Skin epidermis (tissue), 12 donors: ENCODE measurements at regions not wholly inside any gene's neighbourhood (a gene's known extent, or its start where the extent isn't known, plus 50 kb on each side); places are given as distances from the start of the nearest gene placed in this dataset.

Experiments
- H3K27ac ChIP-seq, 21 experiments: fragments of 200-600 bp; sonication (generic) in 11 of 21; one replicate each; pipeline ENCODE4 v1.5.0; 2020; ENCODE audit warnings: mild to moderate bottlenecking in 3 of 21, inconsistent platforms in 2 of 21, moderate library complexity in 2 of 21
- H3K4me3 ChIP-seq, 7 experiments: fragments of 200-600 bp; sonication (generic) in 2 of 7; one replicate each; pipeline ENCODE4 v1.5.0; 2020; ENCODE audit warnings: inconsistent platforms in 2 of 7, mild to moderate bottlenecking in 2 of 7, moderate library complexity in 1 of 7

- Histone ChIP-seq H3K4me3 (no peak overlapping the region), H3K27ac (no peak overlapping the region)
Measured at GRCh38 chr5:174832811-174833210, 108.4 kb downstream of the MSX2 start.

DNA sequence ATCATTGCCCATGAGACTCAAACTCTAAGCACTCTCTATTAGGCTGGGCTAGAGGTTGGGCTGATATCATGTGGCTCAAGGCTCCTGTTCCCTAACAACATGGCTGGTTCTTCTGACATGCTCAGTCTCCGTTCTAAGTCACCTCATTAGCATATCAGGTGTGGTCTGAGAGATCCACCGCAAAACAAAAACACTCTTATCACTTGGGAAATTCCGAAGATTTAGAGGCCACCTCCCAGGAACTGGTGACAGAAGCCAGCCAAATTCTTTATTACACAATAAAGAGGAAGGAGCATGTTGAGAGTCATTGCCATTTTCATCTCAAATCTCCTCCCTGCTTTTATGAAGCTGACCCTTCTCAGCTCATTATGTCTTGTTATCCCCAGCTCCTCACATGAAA is 107.6 kb downstream of the MSX2 start:
- Histone ChIP-seq H3K4me3 (no peak overlapping the region), H3K27ac (no peak overlapping the region)

DNA sequence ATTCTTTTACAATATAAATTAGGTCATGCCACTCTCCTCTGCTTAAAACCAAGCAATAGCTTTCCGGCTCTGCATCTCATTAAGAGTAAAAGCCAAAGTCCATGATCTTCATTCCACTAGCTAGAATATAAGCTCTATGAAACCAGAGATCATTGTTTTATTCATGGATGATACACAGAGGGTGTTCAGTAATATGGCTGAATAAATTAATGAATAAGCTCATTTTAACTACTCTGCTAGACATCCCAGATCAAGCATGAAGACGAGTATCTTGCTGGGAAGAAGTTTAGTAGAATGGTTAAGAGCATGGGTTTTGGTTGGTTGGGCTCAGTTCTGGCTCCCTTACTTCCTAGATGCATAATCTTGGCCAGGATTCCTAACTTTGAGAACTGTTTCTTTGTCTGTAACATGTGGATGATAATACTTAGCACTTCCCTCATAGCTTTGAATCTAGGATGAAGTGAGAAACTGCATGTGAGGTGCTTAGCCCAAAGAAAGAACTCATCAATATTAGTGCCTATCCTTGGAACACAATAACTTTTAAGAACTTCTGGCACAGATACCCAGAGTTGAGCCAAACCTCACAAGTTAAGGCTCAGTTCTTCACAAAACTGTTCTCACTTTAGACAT is 106.8 kb downstream of the MSX2 start:
- Histone ChIP-seq H3K27ac (no peak overlapping the region), H3K4me3 (no peak overlapping the region)

GRCh38 chr5:174829511-174829864 is 105.1 kb downstream of the MSX2 start:
- no peak overlapping the region for H3K4me3 ChIP-seq
- peak overlapping the region in 1 of 21 experiments; percentile 66 for H3K27ac ChIP-seq

- peak overlapping the region in 6 of 21 experiments; percentile 8 to 66 (median 22) for H3K27ac ChIP-seq
Measured at GRCh38 chr5:174828804-174829510, 104.6 kb downstream of the MSX2 start.

GRCh38 chr5:174827558-174827957 is 103.2 kb downstream of the MSX2 start:
- H3K27ac ChIP-seq, result peak overlapping the region in 1 of 21 experiments; percentile 23
- H3K4me3 ChIP-seq, result no peak overlapping the region

More at GRCh38 chr5:174828804-174829510, 104.6 kb downstream of the MSX2 start:
- no peak overlapping the region for H3K4me3 ChIP-seq

- Histone ChIP-seq H3K27ac (no peak overlapping the region), H3K4me3 (no peak overlapping the region)
Measured at GRCh38 chr5:174825587-174825986, 101.2 kb downstream of the MSX2 start.

DNA sequence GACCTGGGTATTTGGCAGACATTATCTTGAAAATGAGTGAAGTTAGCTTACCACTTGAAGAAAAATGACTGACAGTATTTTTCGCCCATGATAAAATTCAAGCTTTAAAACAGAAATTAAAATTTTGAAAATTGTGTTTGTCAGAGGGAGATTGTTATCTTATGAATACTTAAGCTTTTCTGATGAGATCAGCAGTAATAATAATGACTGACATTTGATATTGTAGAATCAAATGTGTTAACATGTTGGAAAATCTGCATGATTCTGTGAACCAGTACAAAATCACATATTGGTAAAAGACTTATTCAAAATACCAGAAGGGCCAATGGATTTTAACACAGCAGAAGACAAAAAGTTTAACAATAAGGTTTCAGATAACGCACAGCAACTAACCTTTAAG is 94.0 kb downstream of the MSX2 start:
- no peak overlapping the region for H3K4me3 ChIP-seq

GRCh38 chr5:174817610-174818009 is 93.2 kb downstream of the MSX2 start:
- Histone ChIP-seq H3K4me3 (no peak overlapping the region), H3K27ac (no peak overlapping the region)

More for the DNA sequence above, 94.0 kb downstream of the MSX2 start:
- H3K27ac ChIP-seq, result no peak overlapping the region

DNA sequence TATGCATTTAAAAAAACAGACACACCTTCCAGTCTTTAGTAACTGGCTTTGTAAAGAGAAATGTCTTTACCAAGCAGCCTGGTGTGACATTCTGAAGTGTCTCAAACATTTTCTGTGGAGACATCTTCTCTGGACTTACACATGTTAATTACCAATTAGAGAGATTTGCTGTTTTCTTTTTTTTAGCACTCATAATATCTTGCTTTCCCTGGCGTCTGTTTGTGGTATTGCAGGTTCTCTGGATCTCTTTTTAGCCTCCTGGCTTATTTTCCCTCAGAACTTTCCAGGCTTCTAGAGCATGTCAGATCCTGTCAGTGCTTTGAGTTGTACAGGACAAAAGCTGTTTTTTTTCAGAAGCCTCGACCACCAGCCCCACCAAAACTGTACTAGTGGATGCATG is 92.5 kb downstream of the MSX2 start:
- no peak overlapping the region for H3K4me3 ChIP-seq
- no peak overlapping the region for H3K27ac ChIP-seq

DNA sequence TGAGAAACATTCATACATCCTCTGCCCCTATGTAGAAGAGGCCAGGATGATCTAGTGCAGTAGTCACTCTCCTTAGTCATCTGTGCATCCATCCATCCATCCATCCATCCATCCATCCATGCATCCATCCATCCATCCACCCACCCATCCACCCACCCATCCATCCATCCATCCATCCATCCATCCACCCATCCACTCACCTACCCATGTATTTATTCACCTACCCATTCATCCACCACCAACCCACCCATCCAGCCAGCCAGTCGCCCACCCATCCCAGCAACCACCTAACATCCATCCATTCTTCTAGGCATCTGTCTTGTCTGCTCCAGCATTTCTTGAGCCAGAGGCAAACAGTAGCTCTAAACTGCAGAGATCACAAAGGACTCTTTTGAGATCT is 87.1 kb downstream of the MSX2 start:
- Histone ChIP-seq H3K27ac (no peak overlapping the region), H3K4me3 (no peak overlapping the region)

DNA sequence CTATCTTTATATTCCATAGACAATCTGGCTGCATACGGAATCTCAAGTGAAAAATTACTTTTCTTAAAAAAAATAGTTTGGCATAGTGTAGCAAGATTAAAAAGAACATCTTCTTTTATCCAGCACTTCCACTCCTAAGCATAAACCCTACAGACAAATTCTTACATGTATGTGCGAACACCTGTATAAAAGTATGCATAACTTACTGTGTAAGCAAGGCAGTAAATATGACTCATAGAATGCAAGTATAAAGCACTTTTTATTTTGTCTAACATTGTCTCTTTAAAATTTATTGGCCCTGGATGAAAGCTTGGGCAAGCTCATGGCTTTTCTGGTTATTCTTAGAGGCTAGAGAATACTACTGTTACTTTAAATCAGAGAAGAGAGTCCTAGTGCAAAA is 86.4 kb downstream of the MSX2 start:
- H3K4me3 ChIP-seq, result no peak overlapping the region
- H3K27ac ChIP-seq, result no peak overlapping the region

DNA sequence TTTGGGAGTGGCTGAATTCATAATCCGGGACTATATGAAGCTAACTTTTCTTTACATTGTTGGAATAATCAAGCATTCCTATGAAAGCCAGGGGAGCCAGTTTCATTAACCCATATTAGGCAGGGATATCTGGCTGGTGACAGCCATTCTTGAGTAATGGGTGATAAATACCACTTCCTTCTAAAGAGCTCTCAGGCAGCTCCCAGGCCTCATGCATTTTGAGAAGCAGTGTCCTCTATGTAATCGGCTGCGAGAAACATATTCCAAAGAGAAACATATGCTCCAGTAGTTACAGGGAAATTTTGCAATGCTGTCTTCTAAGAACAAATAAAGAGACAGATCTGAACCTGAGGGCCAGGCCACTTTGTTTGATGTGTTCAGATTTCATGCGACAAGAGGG is 83.1 kb downstream of the MSX2 start:
- no peak overlapping the region for H3K27ac ChIP-seq
- no peak overlapping the region for H3K4me3 ChIP-seq

DNA sequence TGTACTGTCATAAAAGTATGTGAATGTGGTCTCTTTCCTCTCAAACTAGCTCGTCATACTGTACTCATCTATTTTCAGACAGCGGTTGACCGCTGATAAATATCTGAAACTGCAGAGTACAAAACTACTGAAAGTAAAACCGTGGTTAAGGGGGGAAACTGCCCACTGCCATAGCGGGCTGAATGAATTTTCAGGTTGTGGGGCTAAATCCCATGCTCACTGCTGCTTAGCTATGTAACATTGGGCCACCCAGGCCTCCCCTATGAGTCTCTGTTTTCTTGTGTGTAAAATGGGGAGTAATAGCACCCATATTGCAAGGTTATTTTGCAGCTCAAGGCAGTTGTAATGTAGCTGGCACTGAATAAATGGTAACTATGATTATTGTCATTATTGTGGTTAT is 82.3 kb downstream of the MSX2 start:
- Histone ChIP-seq H3K4me3 (no peak overlapping the region), H3K27ac (no peak overlapping the region)

DNA sequence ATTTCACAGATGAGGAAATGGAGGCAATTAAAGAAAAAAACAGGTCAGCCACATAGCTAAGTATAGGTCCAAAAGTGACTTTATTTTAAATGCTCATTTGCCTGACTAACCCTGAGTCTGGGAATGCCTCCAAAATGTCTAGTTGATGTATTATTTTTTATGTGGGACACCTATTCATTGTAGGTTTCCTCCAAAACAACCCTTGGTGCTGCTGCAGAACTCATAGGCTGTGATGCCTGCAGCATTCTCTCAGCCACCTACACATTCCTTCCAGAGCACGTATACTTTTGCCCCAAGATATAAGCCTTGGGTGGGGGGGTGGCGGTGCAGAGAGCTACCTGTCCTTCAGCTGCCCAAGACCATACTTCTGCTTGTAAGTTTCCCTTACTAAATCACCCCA is 77.4 kb downstream of the MSX2 start:
- Histone ChIP-seq H3K4me3 (no peak overlapping the region), H3K27ac (no peak overlapping the region)

- no peak overlapping the region for H3K27ac ChIP-seq
Measured at GRCh38 chr5:174800435-174800834, 76.1 kb downstream of the MSX2 start.

GRCh38 chr5:174799121-174799520 is 74.7 kb downstream of the MSX2 start:
- peak overlapping the region in 4 of 21 experiments; percentile 35 to 60 (median 54) for H3K27ac ChIP-seq
- no peak overlapping the region for H3K4me3 ChIP-seq

More at GRCh38 chr5:174800435-174800834, 76.1 kb downstream of the MSX2 start:
- H3K4me3 ChIP-seq, result no peak overlapping the region

DNA sequence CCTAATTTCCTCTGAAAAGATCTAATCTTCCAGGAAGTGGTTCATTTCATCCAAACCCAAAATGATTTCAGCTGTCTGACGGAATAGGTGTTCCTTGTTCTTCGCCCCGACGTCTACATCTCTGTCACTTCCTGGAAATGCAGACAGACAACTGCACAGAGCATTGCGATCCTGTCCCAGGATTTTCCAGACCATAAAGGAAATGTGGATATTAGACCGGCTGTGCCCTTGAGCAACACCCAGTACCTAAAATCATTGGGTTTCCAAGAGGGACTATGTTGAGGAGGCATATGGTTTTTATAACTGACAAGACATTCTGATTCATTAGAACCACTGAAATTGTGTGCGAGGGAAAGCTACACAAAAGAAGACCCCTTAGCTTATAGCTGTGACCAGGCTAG is 74.2 kb downstream of the MSX2 start:
- peak overlapping the region in 5 of 21 experiments; percentile 27 to 60 (median 53) for H3K27ac ChIP-seq
- H3K4me3 ChIP-seq, result no peak overlapping the region

DNA sequence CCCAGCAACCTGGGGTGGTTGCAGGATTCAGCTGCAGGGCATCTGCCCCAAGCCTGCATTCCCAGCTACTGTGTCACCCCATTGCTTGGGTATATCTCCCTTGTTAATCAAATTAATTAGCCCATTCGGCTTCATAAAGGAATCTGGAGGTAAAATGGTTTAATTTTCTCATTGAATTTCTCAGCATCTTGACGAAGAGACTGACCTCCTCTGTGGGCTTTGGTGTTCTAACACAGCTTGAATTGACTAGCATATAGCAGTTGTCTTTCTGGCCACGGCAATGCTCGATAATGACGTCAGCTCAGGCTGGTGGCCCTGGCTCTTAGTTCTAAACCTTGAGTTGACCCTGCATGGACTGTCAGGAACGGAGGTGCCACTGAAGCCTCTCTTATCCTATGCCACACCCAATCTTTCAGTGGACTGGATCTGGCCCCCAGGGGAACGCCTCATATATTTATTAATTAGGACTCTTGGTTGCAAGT is 72.4 kb downstream of the MSX2 start:
- H3K4me3 ChIP-seq, result no peak overlapping the region
- H3K27ac ChIP-seq, result no peak overlapping the region

DNA sequence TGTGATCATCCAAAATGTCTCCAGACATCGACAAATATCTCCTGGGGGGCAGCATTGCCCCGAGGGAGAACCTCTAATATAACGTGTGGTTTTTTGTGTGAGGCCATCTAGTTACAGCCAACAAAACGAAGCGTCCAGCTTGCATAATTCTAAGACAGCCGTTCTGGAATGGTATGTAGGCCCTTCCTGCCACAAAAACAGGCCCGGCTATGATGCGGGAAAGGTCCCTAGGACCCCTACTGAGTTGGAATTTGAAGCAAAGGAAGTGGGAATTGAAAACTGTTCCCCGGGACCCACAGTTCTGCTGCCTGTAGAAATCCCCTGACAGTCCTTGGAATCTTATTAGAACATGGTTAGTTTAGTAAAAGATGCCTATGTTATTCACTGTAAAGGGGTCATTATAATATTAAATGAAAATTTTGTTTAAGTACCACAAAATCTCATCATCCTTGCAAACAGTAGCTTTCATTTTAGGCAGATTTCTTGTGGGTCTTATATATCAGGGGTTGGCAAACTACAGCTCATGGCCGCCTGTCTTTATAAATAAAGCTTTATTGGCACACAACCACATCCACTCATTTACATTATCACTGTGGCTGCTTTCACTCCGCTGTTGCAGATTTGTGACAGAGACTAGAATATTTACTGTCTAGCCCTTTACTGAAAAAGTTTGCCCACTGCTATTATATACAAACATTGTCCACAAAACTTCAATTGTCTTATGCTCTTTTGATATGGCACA is 70.7 kb downstream of the MSX2 start:
- peak overlapping the region in 2 of 21 experiments; percentile 24 to 27 for H3K27ac ChIP-seq
- no peak overlapping the region for H3K4me3 ChIP-seq
